ENCODE measurements at regions not wholly inside any gene's neighbourhood (a gene's known extent, or its start where the extent isn't known, plus 50 kb on each side); places are given as distances from the start of the nearest gene placed in this dataset.

DNA sequence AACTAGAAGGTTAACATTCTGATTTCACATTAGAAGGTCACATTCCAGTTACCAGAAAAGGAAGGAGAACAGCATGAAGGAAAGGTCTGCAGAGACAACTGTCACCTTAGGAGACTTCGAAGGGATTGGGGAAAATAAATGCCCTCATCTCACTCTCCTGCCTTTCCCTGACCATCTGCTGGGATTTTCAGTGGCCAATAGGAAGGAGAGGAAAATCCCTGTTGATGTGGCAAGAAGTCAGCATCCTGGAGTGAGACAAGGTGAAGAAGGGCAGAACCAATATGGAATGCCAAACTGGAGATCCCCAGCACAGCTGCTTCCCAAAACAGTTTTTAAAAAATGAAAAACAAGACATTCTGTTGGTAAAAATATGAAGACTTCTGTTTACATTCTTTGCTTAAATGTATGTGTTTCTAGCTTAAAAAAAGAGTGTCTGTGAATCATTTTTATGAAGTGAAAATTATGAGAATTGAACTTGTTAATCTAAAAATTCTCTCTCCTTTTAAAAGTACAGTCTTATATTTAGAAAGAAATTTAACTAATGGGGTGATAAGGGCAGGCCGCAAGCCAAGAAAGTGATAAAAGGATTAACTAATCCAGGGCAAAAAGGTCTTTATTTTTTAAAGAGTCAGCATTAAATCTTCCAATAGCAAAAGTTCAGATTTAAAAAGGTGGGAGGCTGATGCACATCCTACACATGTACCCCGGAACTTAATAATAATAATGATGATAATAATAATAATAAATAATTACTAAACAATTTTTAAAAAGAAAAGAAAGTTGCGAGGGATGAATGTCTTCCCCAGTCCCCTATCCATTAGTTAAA is 160.6 kb upstream of the DOK6 start:
- TF ChIP-seq, protein P1, sequence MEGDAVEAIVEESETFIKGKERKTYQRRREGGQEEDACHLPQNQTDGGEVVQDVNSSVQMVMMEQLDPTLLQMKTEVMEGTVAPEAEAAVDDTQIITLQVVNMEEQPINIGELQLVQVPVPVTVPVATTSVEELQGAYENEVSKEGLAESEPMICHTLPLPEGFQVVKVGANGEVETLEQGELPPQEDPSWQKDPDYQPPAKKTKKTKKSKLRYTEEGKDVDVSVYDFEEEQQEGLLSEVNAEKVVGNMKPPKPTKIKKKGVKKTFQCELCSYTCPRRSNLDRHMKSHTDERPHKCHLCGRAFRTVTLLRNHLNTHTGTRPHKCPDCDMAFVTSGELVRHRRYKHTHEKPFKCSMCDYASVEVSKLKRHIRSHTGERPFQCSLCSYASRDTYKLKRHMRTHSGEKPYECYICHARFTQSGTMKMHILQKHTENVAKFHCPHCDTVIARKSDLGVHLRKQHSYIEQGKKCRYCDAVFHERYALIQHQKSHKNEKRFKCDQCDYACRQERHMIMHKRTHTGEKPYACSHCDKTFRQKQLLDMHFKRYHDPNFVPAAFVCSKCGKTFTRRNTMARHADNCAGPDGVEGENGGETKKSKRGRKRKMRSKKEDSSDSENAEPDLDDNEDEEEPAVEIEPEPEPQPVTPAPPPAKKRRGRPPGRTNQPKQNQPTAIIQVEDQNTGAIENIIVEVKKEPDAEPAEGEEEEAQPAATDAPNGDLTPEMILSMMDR (conservative IDR thresholded peaks at IDR 0.05; ENCODE audit: low read length) = no peak
- no peak for TF ChIP-seq EZH2phosphoT487 (IDR thresholded peaks at IDR 0.05; ENCODE audit: borderline replicate concordance, low read depth, low read length)
